ENCODE measurements at regions not wholly inside any gene's neighbourhood (a gene's known extent, or its start where the extent isn't known, plus 50 kb on each side); places are given as distances from the start of the nearest gene placed in this dataset.

DNA sequence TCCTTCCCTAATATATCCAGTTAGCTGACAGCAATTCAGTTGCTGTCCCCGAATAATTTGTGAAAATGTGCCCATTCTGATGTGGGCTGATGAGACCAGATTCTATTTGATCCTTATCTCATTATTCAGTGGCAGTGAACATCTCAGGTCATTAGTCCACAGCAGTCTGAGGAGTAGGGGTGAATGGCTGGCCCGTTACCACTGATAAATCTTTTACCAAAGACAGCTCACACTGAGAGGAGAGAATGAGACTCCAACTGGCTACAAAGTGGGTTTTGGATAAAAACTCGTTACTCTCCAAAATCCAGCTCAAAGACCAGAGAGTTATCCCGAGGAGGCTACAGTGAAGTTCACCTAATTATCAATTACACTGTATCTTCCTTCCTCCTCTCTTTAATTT, 189.7 kb downstream of the TUSC7 start:
- DNase-seq (ENCODE audit: low read depth), result no peak
- H3K4me3 ChIP-seq (ENCODE audit: low read length), result no peak overlapping the region
- TF ChIP-seq, protein P1, sequence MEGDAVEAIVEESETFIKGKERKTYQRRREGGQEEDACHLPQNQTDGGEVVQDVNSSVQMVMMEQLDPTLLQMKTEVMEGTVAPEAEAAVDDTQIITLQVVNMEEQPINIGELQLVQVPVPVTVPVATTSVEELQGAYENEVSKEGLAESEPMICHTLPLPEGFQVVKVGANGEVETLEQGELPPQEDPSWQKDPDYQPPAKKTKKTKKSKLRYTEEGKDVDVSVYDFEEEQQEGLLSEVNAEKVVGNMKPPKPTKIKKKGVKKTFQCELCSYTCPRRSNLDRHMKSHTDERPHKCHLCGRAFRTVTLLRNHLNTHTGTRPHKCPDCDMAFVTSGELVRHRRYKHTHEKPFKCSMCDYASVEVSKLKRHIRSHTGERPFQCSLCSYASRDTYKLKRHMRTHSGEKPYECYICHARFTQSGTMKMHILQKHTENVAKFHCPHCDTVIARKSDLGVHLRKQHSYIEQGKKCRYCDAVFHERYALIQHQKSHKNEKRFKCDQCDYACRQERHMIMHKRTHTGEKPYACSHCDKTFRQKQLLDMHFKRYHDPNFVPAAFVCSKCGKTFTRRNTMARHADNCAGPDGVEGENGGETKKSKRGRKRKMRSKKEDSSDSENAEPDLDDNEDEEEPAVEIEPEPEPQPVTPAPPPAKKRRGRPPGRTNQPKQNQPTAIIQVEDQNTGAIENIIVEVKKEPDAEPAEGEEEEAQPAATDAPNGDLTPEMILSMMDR (conservative IDR thresholded peaks at IDR 0.05; ENCODE audit: low read depth, low read length), result no peak

DNA sequence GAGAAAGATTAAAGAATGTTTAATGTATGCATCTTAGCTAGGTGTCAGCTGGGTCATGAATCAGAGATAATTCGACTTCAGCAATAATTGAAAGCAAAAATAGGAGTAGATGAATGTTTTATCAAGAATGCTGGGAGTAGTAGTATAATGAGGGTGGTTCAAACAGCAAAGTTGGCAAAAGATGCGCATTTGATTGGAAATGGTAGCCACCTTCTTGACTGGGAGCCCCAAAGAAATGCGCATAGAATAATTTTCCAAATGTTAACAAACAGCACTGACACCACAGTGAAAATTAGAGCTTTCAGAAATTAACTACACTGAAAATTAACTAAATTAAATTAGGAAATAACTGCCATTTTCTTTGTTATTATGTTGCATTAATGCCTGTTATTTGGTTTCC, 195.8 kb downstream of the TUSC7 start:
- TF ChIP-seq, protein P1 (conservative IDR thresholded peaks at IDR 0.05; ENCODE audit: low read depth, low read length), result no peak
- no peak for DNase-seq (ENCODE audit: low read depth)

DNA sequence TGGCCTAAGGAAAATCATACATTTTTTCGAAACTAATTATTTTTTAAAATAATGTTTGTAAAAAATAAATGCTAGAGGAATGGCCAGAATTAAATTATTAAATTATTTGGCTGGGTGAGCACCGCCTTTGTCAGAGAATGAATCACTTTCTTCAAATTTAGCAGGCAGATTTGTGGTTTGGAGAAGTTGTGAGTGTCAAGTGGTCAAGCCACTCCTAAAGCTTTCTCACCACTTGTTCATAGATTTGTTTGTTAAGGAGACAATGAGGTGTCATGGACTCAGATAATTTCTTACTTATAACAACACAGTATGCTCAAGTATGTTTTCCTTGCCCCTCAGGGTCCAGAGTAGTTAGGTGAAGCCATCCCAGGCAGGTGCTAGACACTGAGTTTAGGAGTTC, 196.2 kb downstream of the TUSC7 start:
- TF ChIP-seq, protein P1 (conservative IDR thresholded peaks at IDR 0.05; ENCODE audit: low read depth, low read length), result no peak
- H3K4me3 ChIP-seq (ENCODE audit: low read length), result no peak overlapping the region
- no peak for DNase-seq (ENCODE audit: low read depth)

More for the DNA sequence above, 195.8 kb downstream of the TUSC7 start:
- H3K4me3 ChIP-seq (ENCODE audit: low read length), result no peak overlapping the region

DNA sequence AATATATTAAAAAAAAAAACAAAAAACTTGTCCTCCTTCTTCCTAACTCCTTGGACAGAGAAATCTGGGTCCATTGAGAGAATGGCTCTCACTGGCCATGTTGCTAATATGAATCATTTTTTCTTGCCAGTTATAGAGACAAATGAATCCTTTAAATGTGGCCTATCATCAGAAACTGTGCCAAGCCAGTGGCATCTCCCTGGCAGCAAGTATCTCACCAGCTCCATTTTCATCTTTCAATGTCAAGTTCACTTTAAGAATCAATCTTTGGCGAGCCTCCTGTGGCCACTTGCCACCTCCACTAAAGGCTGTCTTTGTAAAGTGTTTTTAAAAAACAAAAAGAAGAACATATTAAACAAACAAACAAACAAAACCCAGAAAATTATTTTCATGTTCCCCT, 202.5 kb downstream of the TUSC7 start:
- H3K4me3 ChIP-seq (ENCODE audit: low read length), result no peak overlapping the region
- DNase-seq (ENCODE audit: low read depth), result no peak
- TF ChIP-seq, protein P1 (conservative IDR thresholded peaks at IDR 0.05; ENCODE audit: low read depth, low read length), result no peak

DNA sequence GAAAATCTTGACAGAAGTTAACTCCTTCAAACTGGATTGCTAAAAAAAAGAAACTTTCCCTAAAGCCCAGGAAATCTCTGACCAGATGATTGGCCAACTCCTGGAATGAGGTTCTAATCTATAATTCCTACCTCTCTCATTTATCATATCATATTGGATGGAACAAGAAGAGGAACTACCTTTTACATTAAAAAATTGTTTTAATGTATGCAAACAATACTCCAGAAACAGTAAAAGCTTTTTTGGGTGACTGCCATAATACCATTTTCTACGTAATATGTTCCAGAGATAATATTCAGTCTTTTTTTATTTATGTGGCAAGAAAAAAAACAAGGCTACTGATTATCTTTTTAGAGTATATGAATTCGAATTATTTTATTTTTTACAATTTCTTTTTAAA, 204.4 kb downstream of the TUSC7 start:
- TF ChIP-seq, protein P1 (conservative IDR thresholded peaks at IDR 0.05; ENCODE audit: low read depth, low read length), result no peak
- no peak for DNase-seq (ENCODE audit: low read depth)
- no peak overlapping the region for H3K4me3 ChIP-seq (ENCODE audit: low read length)

DNA sequence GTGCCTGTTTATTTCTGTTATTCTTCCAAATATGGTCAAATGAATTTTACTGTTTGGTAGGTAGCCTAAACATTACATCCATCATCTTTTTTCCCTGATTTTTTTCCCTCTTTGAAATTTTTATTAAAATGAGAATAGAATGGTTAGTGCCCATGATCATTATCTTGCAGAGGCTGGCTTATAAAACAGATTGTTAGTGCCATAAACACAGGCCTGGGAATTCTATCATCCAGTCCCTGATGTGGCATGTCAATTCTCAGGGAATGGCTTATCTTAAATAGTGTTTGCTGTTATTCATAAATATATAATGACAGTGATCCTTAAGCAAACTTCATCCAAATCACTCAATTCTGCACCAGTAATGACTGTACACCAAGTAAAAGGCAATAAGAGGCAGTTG, 207.3 kb downstream of the TUSC7 start:
- no peak for DNase-seq (ENCODE audit: low read depth)
- TF ChIP-seq, protein P1 (conservative IDR thresholded peaks at IDR 0.05; ENCODE audit: low read depth, low read length), result no peak
- H3K4me3 ChIP-seq (ENCODE audit: low read length), result no peak overlapping the region

DNA sequence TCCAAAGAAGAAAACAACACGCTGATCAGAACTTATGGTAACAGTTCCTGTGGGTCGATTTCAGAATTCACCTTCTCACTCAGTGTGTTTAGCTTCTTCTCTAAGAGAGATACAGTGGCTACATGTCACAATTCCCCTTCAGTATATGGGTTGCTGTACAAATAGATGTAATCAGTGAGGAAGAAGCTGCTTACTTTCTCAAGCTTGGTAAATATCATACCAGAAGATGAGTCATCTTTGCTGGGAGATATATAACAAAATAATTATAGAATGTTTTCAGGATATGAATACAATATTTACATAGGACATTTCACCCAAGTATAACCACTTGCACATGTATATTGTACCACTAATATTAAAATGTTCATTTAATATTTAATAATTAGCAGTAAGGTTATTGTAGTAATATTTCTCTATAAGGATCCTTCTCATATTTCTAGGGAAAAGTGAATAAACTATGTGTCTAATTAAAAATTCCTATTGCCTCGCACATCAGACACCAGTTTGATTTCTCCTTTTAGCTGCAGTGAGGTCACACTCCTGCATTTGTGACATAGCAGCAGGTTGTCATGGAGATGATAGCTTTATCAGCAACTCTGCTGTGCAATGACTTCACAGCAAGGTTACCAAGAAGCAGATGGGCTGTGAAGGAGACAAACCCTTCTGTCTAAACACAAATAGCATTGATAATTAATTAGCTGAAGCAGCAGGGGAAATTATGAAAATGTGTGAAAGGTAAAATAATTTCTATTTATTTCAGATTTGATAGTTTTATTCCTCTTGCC, 211.4 kb downstream of the TUSC7 start:
- no peak overlapping the region for H3K4me3 ChIP-seq (ENCODE audit: low read length)
- TF ChIP-seq, protein P1 (conservative IDR thresholded peaks at IDR 0.05; ENCODE audit: low read depth, low read length), result no peak
- DNase-seq (ENCODE audit: low read depth), result no peak
